GM23338 (cell line): ENCODE measurements at regions not wholly inside any gene's neighbourhood (a gene's known extent, or its start where the extent isn't known, plus 50 kb on each side); places are given as distances from the start of the nearest gene placed in this dataset.

Experiments
- EZH2 ChIP-seq: fragments of 200-600 bp; sonication (generic); IDR thresholded peaks from one replicate; pipeline ENCODE4 v1.8.0; 2017; ENCODE audit warnings: antibody characterized with exemption, mild to moderate bottlenecking, low read depth; ENCODE audit not compliant: unreplicated experiment
- POLR2AphosphoS5 ChIP-seq: IDR thresholded peaks from 2 replicates; pipeline ENCODE4 v1.6.1; 2016; ENCODE audit warnings: antibody characterized with exemption, low read depth
- TF ChIP-seq, protein P1 (sequence below), 2 experiments: fragments of 200-600 bp in 1 of 2; sonication (generic) in 1 of 2; conservative IDR thresholded peaks; 2 replicates each; pipeline versions ENCODE4 v1.5.1 to v1.6.1; 2016 to 2017; ENCODE audit warnings: antibody characterized with exemption in 2 of 2, low read depth in 2 of 2, mild to moderate bottlenecking in 2 of 2, moderate library complexity in 1 of 2

- TF ChIP-seq POLR2AphosphoS5 (no peak), EZH2 (no peak)
- TF ChIP-seq, protein P1, sequence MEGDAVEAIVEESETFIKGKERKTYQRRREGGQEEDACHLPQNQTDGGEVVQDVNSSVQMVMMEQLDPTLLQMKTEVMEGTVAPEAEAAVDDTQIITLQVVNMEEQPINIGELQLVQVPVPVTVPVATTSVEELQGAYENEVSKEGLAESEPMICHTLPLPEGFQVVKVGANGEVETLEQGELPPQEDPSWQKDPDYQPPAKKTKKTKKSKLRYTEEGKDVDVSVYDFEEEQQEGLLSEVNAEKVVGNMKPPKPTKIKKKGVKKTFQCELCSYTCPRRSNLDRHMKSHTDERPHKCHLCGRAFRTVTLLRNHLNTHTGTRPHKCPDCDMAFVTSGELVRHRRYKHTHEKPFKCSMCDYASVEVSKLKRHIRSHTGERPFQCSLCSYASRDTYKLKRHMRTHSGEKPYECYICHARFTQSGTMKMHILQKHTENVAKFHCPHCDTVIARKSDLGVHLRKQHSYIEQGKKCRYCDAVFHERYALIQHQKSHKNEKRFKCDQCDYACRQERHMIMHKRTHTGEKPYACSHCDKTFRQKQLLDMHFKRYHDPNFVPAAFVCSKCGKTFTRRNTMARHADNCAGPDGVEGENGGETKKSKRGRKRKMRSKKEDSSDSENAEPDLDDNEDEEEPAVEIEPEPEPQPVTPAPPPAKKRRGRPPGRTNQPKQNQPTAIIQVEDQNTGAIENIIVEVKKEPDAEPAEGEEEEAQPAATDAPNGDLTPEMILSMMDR (conservative IDR thresholded peaks at IDR 0.05; ENCODE audit: low read depth in 2 of 2) = no peak
Observed at GRCh38 chr1:115198938-115199337, 109.6 kb upstream of the TSPAN2 start.
